ENCODE measurements at regions not wholly inside any gene's neighbourhood (a gene's known extent, or its start where the extent isn't known, plus 50 kb on each side); places are given as distances from the start of the nearest gene placed in this dataset.

DNA sequence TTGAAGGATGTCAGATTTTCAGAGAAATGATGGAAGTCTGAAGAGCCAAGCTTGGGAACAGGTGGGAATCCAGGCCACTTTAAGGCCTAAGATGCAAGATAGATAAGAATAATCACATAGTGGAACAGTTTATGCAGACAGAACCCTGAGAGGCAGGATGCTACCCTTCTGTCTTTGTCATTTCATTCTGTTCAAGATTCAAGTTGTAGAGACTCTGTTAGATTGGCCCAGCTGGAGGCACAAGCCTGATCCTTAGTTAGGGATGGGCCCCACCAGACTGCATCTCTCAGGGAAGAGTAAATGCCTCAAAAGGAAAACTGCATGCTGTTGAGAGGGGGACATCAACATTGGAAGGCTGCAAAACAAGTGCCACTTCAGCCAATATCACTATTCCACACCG is 287.0 kb downstream of the PCNX1 start:
- no peak for DNase-seq (ENCODE audit: low spot score)
- H3K27me3 ChIP-seq (replicated peaks; ENCODE audit: insufficient read depth), result no peaks in the 10 kb centered on the region
- H3K4me1 ChIP-seq (ENCODE audit: control insufficient read depth in 1 of 2, low read depth in 2 of 2), result no peaks in the 10 kb centered on the region
- TF ChIP-seq, protein P1, sequence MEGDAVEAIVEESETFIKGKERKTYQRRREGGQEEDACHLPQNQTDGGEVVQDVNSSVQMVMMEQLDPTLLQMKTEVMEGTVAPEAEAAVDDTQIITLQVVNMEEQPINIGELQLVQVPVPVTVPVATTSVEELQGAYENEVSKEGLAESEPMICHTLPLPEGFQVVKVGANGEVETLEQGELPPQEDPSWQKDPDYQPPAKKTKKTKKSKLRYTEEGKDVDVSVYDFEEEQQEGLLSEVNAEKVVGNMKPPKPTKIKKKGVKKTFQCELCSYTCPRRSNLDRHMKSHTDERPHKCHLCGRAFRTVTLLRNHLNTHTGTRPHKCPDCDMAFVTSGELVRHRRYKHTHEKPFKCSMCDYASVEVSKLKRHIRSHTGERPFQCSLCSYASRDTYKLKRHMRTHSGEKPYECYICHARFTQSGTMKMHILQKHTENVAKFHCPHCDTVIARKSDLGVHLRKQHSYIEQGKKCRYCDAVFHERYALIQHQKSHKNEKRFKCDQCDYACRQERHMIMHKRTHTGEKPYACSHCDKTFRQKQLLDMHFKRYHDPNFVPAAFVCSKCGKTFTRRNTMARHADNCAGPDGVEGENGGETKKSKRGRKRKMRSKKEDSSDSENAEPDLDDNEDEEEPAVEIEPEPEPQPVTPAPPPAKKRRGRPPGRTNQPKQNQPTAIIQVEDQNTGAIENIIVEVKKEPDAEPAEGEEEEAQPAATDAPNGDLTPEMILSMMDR (IDR thresholded peaks at IDR 0.05), result no peak
- H3K9me3 ChIP-seq, result no peaks in the 10 kb centered on the region
- H3K27ac ChIP-seq, result no peak overlapping the region
- ATAC-seq (ENCODE audit: insufficient number of reproducible peaks, low FRiP score, low read depth), result no peak
- H3K4me3 ChIP-seq, result no peak overlapping the region
- no peaks in the 10 kb centered on the region for H3K36me3 ChIP-seq

- DNase-seq (ENCODE audit: low spot score), result no peak
- H3K4me3 ChIP-seq, result no peak overlapping the region
- H3K27ac ChIP-seq, result no peak overlapping the region
- H3K9me3 ChIP-seq, result no peaks in the 10 kb centered on the region
- no peak for ATAC-seq (ENCODE audit: insufficient number of reproducible peaks, low FRiP score, low read depth)
- TF ChIP-seq, protein P1 (IDR thresholded peaks at IDR 0.05), result no peak
- H3K27me3 ChIP-seq (replicated peaks; ENCODE audit: insufficient read depth), result no peaks in the 10 kb centered on the region
- H3K36me3 ChIP-seq, result no peaks in the 10 kb centered on the region
- no peaks in the 10 kb centered on the region for H3K4me1 ChIP-seq (ENCODE audit: control insufficient read depth in 1 of 2, low read depth in 2 of 2)
Observed at GRCh38 chr14:71196921-71197320, 289.7 kb downstream of the PCNX1 start.

GRCh38 chr14:71198687-71199086 is 291.4 kb downstream of the PCNX1 start:
- ATAC-seq (ENCODE audit: insufficient number of reproducible peaks, low FRiP score, low read depth), result no peak

GRCh38 chr14:71201840-71202239 is 294.6 kb downstream of the PCNX1 start:
- H3K9me3 ChIP-seq, result no peaks in the 10 kb centered on the region
- H3K36me3 ChIP-seq, result no peaks in the 10 kb centered on the region
- H3K27ac ChIP-seq, result no peak overlapping the region
- TF ChIP-seq, protein P1 (IDR thresholded peaks at IDR 0.05), result no peak
- H3K4me3 ChIP-seq, result no peak overlapping the region
- H3K27me3 ChIP-seq (replicated peaks; ENCODE audit: insufficient read depth), result no peaks in the 10 kb centered on the region
- ATAC-seq (ENCODE audit: insufficient number of reproducible peaks, low FRiP score, low read depth) (no peak), DNase-seq (ENCODE audit: low spot score) (no peak)
- peaks cover 0 to 5% of the 10 kb centered on the region in 2 donors for H3K4me1 ChIP-seq (ENCODE audit: control insufficient read depth in 1 of 2, low read depth in 2 of 2)

More at GRCh38 chr14:71198687-71199086, 291.4 kb downstream of the PCNX1 start:
- Histone ChIP-seq H3K4me3 (no peak overlapping the region), H3K36me3 (no peaks in the 10 kb centered on the region), H3K4me1 (ENCODE audit: control insufficient read depth in 1 of 2, low read depth in 2 of 2) (no peaks in the 10 kb centered on the region), H3K27me3 (replicated peaks; ENCODE audit: insufficient read depth) (no peaks in the 10 kb centered on the region), H3K27ac (no peak overlapping the region), H3K9me3 (no peaks in the 10 kb centered on the region)
- DNase-seq (ENCODE audit: low spot score), result no peak
- TF ChIP-seq, protein P1 (IDR thresholded peaks at IDR 0.05), result no peak

GRCh38 chr14:71202881-71203280 is 295.6 kb downstream of the PCNX1 start:
- DNase-seq (ENCODE audit: low spot score), result no peak
- TF ChIP-seq, protein P1 (IDR thresholded peaks at IDR 0.05), result no peak
- ATAC-seq (ENCODE audit: insufficient number of reproducible peaks, low FRiP score, low read depth), result no peak
- Histone ChIP-seq H3K4me3 (no peak overlapping the region), H3K4me1 (ENCODE audit: control insufficient read depth in 1 of 2, low read depth in 2 of 2) (peaks cover 0 to 14% of the 10 kb centered on the region in 2 donors), H3K27ac (no peak overlapping the region), H3K9me3 (no peaks in the 10 kb centered on the region), H3K36me3 (no peaks in the 10 kb centered on the region), H3K27me3 (replicated peaks; ENCODE audit: insufficient read depth) (no peaks in the 10 kb centered on the region)
